ENCODE measurements at regions not wholly inside any gene's neighbourhood (a gene's known extent, or its start where the extent isn't known, plus 50 kb on each side); places are given as distances from the start of the nearest gene placed in this dataset.
A peak's percentile ranks its signal among the peaks of the same experiment; 100 is the strongest.
"Not testable (repeated sequence)": the region's sequence is repeated elsewhere in the genome, so short reads cannot be mapped to it uniquely, and the experiment has no call there.

- no peak for DNase-seq (ENCODE audit: low read depth, low spot score)
- no peak overlapping the region for H3K4me3 ChIP-seq (ENCODE audit: low read length)
These were observed 108.7 kb downstream of the SUCLA2 start for GRCh38 chr13:47892374-47892773.

GRCh38 chr13:47890146-47890814 is 110.8 kb downstream of the SUCLA2 start:
- H3K4me3 ChIP-seq (ENCODE audit: low read length): no peak overlapping the region
- DNase-seq (ENCODE audit: low read depth, low spot score): peak; percentile 10

- no peak overlapping the region for H3K4me3 ChIP-seq (ENCODE audit: low read length)
- no peak for DNase-seq (ENCODE audit: low read depth, low spot score)
These were observed 114.8 kb downstream of the SUCLA2 start for GRCh38 chr13:47886314-47886713.

GRCh38 chr13:47875201-47875600 is 125.9 kb downstream of the SUCLA2 start:
- no peak overlapping the region for H3K4me3 ChIP-seq (ENCODE audit: low read length)
- no peak for DNase-seq (ENCODE audit: low read depth, low spot score)

GRCh38 chr13:47873987-47874386 is 127.1 kb downstream of the SUCLA2 start:
- not testable (repeated sequence) for H3K4me3 ChIP-seq (ENCODE audit: low read length); DNase-seq (ENCODE audit: low read depth, low spot score)

GRCh38 chr13:47873319-47873718 is 127.8 kb downstream of the SUCLA2 start:
- H3K4me3 ChIP-seq (ENCODE audit: low read length); DNase-seq (ENCODE audit: low read depth, low spot score): not testable (repeated sequence)

- no peak for DNase-seq (ENCODE audit: low read depth, low spot score)
- H3K4me3 ChIP-seq (ENCODE audit: low read length): no peak overlapping the region
These were observed 131.3 kb downstream of the SUCLA2 start for GRCh38 chr13:47869776-47870175.

GRCh38 chr13:47865883-47866282 is 135.2 kb downstream of the SUCLA2 start:
- no peak overlapping the region for H3K4me3 ChIP-seq (ENCODE audit: low read length)
- DNase-seq (ENCODE audit: low read depth, low spot score): no peak

GRCh38 chr13:47862841-47863240 is 138.2 kb downstream of the SUCLA2 start:
- no peak for DNase-seq (ENCODE audit: low read depth, low spot score)
- H3K4me3 ChIP-seq (ENCODE audit: low read length): no peak overlapping the region

GRCh38 chr13:47859165-47859564 is 141.9 kb downstream of the SUCLA2 start:
- no peak for DNase-seq (ENCODE audit: low read depth, low spot score)
- H3K4me3 ChIP-seq (ENCODE audit: low read length): no peak overlapping the region

- no peak overlapping the region for H3K4me3 ChIP-seq (ENCODE audit: low read length)
- no peak for DNase-seq (ENCODE audit: low read depth, low spot score)
These were observed 142.7 kb downstream of the SUCLA2 start for GRCh38 chr13:47858042-47859025.

GRCh38 chr13:47853236-47853635 is 147.8 kb downstream of the SUCLA2 start:
- DNase-seq (ENCODE audit: low read depth, low spot score): no peak
- H3K4me3 ChIP-seq (ENCODE audit: low read length): no peak overlapping the region

GRCh38 chr13:47846886-47847285 is 154.2 kb downstream of the SUCLA2 start:
- no peak for DNase-seq (ENCODE audit: low read depth, low spot score)
- H3K4me3 ChIP-seq (ENCODE audit: low read length): no peak overlapping the region

- no peak for DNase-seq (ENCODE audit: low read depth, low spot score)
- no peak overlapping the region for H3K4me3 ChIP-seq (ENCODE audit: low read length)
These were observed 155.1 kb downstream of the SUCLA2 start for GRCh38 chr13:47845981-47846380.

GRCh38 chr13:47843005-47843404 is 158.1 kb downstream of the SUCLA2 start:
- H3K4me3 ChIP-seq (ENCODE audit: low read length): no peak overlapping the region
- no peak for DNase-seq (ENCODE audit: low read depth, low spot score)

GRCh38 chr13:47841151-47841550 is 159.9 kb downstream of the SUCLA2 start:
- no peak overlapping the region for H3K4me3 ChIP-seq (ENCODE audit: low read length)
- no peak for DNase-seq (ENCODE audit: low read depth, low spot score)

- DNase-seq (ENCODE audit: low read depth, low spot score): no peak
- no peak overlapping the region for H3K4me3 ChIP-seq (ENCODE audit: low read length)
These were observed 163.2 kb downstream of the SUCLA2 start for GRCh38 chr13:47837906-47838305.

- no peak for DNase-seq (ENCODE audit: low read depth, low spot score)
- no peak overlapping the region for H3K4me3 ChIP-seq (ENCODE audit: low read length)
These were observed 163.8 kb downstream of the SUCLA2 start for GRCh38 chr13:47837104-47837880.

- DNase-seq (ENCODE audit: low read depth, low spot score): no peak
- H3K4me3 ChIP-seq (ENCODE audit: low read length): no peak overlapping the region
These were observed 165.4 kb downstream of the SUCLA2 start for GRCh38 chr13:47835470-47836228.
